Memory B cell (primary cell): ENCODE measurements at regions not wholly inside any gene's neighbourhood (a gene's known extent, or its start where the extent isn't known, plus 50 kb on each side); places are given as distances from the start of the nearest gene placed in this dataset.
"Not testable (repeated sequence)": the region's sequence is repeated elsewhere in the genome, so short reads cannot be mapped to it uniquely, and the experiment has no call there.

Experiments
- ATAC-seq: fragments of 150-1000 bp; cut with Tn5 transposase; 2 replicates; pipeline ENCODE4 v1.10.0; 2021; ENCODE audit warnings: low read depth, mild to moderate bottlenecking, moderate library complexity
- DNase-seq, 2 donors: peaks; one replicate each; pipeline ENCODE4 v3.0.0; 2022; ENCODE audit warnings: low spot score in 2 of 2
- H3K27ac Mint-ChIP-seq: one replicate; pipeline ENCODE4 v1.8.0; 2022; ENCODE audit warnings: mild to moderate bottlenecking, moderate library complexity, mixed read lengths
- H3K27me3 Mint-ChIP-seq: one replicate; pipeline ENCODE4 v1.8.0; 2022; ENCODE audit warnings: mixed read lengths
- H3K36me3 Mint-ChIP-seq: one replicate; pipeline ENCODE4 v1.8.0; 2022; ENCODE audit warnings: mild to moderate bottlenecking, mixed read lengths
- H3K4me1 Mint-ChIP-seq: one replicate; pipeline ENCODE4 v1.8.0; 2022; ENCODE audit warnings: mixed read lengths
- H3K4me3 Mint-ChIP-seq: one replicate; pipeline ENCODE4 v1.8.0; 2022; ENCODE audit warnings: mild to moderate bottlenecking, moderate library complexity, mixed read lengths
- H3K9me3 Mint-ChIP-seq: one replicate; pipeline ENCODE4 v1.8.0; 2022; ENCODE audit warnings: mixed read lengths

DNA sequence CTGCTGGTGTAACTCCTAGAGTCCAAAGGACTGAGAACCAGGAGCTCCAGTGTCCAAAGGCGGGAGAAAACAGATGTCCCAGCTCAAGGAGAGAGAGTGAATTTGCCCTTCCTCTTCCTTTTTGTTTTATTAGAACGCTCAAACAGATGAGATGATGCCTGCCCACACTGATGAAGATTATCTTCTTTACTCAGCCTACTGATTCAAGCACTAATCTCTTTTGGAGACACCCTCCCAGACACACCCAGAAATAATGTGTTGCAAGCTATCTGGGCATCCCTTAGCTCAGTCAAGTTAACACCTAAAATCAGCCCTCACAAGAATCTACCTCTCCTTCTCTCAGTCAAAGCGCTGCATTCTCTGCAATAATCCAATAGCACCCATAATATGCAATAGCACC lies 78.2 kb upstream of the BCL2L14 start:
- no peaks in the 10 kb centered on the region for H3K4me1 Mint-ChIP-seq
- ATAC-seq (no peak), DNase-seq (no peak)
- no peaks in the 10 kb centered on the region for H3K27me3 Mint-ChIP-seq
- no peak overlapping the region for H3K27ac Mint-ChIP-seq
- H3K4me3 Mint-ChIP-seq: no peak overlapping the region
- H3K36me3 Mint-ChIP-seq: peaks cover 3% of the 10 kb centered on the region
- peaks cover 4% of the 10 kb centered on the region for H3K9me3 Mint-ChIP-seq

DNA sequence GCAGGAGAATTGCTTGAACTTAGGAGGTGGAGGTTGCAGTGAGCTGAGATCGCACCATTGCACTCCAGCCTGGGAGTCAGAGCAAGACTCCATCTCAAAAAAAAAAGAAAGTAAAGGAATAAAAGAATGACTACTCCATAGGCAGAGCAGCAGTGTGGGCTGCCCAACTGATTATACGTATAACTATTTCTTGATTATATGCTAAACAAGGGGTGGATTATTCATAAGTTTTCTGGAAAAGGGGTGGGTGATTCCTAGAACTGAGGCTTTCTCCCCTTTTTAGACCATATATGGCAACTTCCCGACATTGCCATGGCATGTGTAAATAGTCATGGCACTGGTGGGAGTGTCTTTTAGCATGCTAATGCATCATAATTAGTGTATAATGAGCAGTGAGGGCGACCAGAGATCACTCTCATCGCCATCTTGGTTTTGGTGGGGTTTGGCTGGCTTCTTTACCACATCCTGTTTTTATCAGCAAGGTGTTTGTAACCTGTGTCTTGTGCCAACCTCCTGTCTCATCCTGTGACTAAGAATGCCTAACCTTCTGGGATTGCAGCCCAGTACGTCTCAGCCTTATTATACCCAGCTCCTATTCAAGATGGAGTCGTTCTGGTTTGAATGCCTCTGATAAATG lies 72.3 kb upstream of the BCL2L14 start:
- not testable (repeated sequence) for DNase-seq, ATAC-seq, H3K4me3 Mint-ChIP-seq, H3K36me3 Mint-ChIP-seq, H3K27ac Mint-ChIP-seq, H3K4me1 Mint-ChIP-seq, H3K27me3 Mint-ChIP-seq, H3K9me3 Mint-ChIP-seq

DNA sequence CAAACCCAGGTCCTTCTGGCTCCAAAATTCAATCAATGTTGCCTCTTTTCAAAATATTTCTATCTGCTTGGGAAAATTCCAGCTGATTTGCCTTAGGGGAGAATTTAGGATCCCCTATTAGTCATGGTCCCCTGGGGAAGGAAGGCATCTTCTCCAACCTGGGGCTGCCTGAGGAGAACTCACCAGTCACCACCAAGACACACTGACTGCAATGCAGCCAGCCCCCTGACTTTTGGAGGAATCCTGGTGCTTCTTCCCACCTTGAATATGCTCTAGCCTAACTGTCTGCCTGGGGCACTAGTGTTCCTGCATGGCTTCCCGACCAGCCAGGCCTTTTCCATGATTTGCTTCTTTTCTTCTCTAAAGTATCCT lies 71.8 kb upstream of the BCL2L14 start:
- DNase-seq (no peak), ATAC-seq (no peak)
- no peak overlapping the region for H3K27ac Mint-ChIP-seq
- no peaks in the 10 kb centered on the region for H3K27me3 Mint-ChIP-seq
- no peaks in the 10 kb centered on the region for H3K9me3 Mint-ChIP-seq
- no peaks in the 10 kb centered on the region for H3K36me3 Mint-ChIP-seq
- no peak overlapping the region for H3K4me3 Mint-ChIP-seq
- H3K4me1 Mint-ChIP-seq: peaks cover 2% of the 10 kb centered on the region

DNA sequence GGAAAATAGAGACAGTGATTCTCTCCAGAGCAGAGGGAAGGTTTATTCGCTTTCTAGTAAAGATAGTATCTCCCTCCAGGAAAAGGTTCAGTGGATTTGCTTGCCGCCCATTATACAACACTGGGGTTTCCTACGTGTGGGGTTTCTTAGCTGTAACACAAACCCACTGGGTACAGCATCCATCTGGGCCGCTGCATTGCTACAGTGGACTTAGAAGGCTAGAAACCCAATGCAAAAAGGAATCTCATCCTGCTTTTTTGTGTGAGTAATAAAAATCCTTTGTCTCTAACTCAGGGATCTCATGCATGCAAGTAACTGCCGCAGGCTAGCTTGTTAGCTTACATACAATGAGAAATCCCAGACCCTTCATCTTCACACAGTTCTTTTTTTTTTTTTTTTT lies 67.1 kb upstream of the BCL2L14 start:
- H3K4me1 Mint-ChIP-seq: peaks cover 17% of the 10 kb centered on the region
- no peak overlapping the region for H3K4me3 Mint-ChIP-seq

DNA sequence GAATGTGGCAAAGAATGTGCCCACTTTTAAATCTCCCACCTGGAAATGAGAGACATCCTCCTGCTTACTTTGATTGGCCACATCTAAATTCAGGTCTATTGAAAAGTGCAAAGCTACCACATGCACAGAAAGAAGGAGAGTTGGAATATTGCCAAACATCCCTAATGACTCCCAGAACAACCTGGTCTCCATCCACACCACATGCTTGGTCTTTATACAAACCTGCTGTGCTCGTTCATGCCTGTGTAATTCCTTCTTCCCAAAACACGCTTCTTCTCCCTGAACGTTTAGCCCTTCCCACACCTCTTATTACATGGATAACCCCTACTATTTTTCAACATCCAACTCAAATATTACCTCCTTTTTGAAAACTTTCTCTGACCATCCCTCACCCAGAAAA lies 66.2 kb upstream of the BCL2L14 start:
- no peak overlapping the region for H3K4me3 Mint-ChIP-seq
- H3K36me3 Mint-ChIP-seq: no peaks in the 10 kb centered on the region
- DNase-seq (no peak), ATAC-seq (no peak)
- peaks cover 24% of the 10 kb centered on the region for H3K4me1 Mint-ChIP-seq
- peaks cover 5% of the 10 kb centered on the region for H3K27me3 Mint-ChIP-seq
- H3K9me3 Mint-ChIP-seq: no peaks in the 10 kb centered on the region
- H3K27ac Mint-ChIP-seq: no peak overlapping the region

More for the DNA sequence above, 67.1 kb upstream of the BCL2L14 start:
- ATAC-seq (no peak), DNase-seq (no peak)
- Mint-ChIP-seq H3K27ac (no peak overlapping the region), H3K36me3 (no peaks in the 10 kb centered on the region), H3K27me3 (peaks cover 5% of the 10 kb centered on the region), H3K9me3 (no peaks in the 10 kb centered on the region)

DNA sequence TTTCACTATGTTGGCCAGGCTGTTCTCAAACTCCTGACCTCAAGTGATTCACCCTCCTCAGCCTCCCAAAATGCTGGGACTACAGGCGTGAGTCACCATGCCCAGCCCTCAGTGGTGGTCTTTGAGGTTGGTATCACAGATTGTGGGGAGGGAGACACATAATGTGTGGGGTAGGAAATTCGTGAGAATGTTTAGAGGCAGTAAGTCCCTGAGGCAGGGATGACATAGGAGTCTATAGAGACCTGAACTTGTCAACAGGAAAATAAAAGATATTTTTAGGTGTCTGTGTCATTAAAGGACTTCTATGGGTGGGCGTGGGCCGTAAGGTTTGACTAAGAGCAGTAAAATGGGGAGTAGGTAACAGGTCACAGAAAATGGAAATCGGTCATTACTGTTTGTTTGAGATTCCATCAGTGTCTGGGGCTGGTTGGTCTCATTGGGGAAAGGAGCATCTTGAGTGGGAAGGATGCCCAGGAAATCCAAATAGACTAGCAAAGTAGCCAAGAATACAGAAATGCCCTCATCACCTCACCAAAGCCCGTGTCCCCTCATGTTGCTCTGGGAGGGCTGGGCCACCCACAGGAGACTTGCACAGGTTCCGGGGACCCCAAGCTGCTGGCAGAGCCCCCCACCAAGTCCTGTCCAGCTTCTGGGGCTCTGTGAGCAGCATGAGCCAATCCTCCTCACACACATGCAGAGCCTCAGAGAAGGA lies 63.6 kb upstream of the BCL2L14 start:
- Mint-ChIP-seq H3K4me3 (no peak overlapping the region), H3K9me3 (no peaks in the 10 kb centered on the region), H3K4me1 (peaks cover 41% of the 10 kb centered on the region), H3K27me3 (peaks cover 5% of the 10 kb centered on the region), H3K36me3 (no peaks in the 10 kb centered on the region), H3K27ac (peak overlapping the region; percentile 56)
- ATAC-seq (no peak), DNase-seq (no peak)

DNA sequence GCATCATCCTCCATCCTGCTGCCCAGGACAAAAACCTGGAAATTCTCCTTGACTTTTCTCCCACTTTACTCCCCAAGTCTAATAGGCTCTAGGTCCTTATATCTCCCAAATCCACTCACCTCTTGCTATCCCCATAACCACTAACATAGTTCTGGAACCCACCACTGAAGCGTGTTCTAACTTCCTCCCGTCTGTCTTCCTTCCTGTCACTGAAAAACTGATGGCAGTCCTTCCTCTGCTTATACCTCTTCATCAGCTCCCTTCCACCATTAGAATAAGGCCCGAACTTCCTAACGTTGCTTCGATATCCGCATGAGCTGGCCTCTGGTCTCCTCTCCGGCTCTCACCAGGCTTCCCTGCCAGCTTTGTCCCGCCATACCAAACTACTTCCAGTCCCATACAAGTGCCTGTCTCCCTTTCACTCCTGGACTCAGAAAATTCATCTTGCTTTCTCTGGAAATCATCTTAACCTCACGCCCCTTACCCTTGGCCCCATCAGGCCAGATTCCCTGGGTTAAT lies 63.0 kb upstream of the BCL2L14 start:
- peaks cover 47% of the 10 kb centered on the region for H3K4me1 Mint-ChIP-seq
- no peak for ATAC-seq
- H3K27ac Mint-ChIP-seq: peak overlapping the region; percentile 56
- H3K4me3 Mint-ChIP-seq: peak overlapping the region; percentile 37
- no peaks in the 10 kb centered on the region for H3K36me3 Mint-ChIP-seq
- H3K27me3 Mint-ChIP-seq: peaks cover 5% of the 10 kb centered on the region
- H3K9me3 Mint-ChIP-seq: no peaks in the 10 kb centered on the region
- DNase-seq: no peak

DNA sequence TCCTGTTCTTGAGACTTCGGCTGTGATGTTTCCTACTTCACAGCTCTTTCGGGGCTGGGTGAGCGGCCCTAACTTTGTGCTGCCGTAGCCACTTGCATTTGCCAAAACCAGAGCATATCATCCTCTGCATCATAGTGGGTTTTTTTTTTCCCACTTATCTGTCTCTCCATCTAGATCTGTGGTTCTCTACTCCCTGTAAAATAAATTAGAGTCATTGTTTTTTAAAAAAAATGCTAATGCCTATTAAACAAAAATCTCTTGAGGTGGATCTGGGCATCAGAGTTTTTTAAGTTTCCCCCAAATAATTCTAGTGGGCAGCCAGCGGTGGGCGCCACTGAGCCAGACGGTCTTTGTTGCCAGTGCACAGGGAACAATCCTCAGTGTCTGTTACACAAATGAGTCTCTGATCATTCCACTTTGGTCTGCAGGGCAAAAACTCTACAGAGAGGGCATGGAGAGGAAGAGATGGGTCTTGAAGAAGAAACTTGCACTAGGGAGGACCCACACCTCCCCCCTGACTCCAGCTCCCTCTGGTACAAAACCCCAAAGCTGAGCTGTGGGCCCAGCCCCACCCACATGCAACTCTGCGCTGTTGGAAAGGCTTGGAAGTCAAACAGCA lies 62.4 kb upstream of the BCL2L14 start:
- Mint-ChIP-seq H3K9me3 (no peaks in the 10 kb centered on the region), H3K27ac (peak overlapping the region; percentile 56), H3K36me3 (no peaks in the 10 kb centered on the region), H3K4me3 (no peak overlapping the region), H3K27me3 (peaks cover 5% of the 10 kb centered on the region), H3K4me1 (peaks cover 47% of the 10 kb centered on the region)
- ATAC-seq (no peak), DNase-seq (no peak)

DNA sequence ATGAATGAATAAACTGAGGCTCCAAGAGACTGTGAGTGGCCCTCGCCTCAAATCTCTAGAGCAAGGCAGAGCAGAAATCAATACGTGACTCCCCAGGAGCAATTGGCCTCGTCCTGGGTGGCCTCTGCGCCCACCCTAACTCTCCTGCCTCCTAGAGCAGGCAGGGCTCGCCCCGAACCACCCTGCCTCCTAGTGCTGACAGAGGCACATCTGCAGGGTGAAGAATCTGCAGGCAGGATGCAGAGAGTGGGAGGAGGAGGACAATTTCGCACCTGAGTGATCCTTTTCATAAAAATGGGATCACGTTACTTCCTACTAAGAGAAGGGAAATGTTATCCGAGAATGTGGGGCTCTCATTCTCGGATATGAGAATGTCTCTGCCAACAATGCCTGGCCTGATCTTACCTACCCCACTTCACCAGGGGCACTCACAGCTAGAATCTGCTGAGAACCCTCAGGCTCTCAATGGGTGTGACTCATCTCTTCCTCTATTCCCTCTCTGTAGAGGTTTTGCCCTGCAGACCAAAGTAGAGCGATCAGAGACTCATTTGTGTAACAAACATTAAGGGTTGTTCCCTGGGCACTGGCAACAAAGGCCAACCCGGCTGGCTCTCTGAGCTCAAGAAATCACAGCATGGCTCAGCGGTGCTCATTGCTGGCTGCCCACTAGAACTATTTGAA lies 61.7 kb upstream of the BCL2L14 start:
- Mint-ChIP-seq H3K36me3 (no peaks in the 10 kb centered on the region), H3K4me1 (peaks cover 47% of the 10 kb centered on the region), H3K4me3 (peak overlapping the region; percentile 42), H3K9me3 (no peaks in the 10 kb centered on the region), H3K27ac (peak overlapping the region; percentile 79), H3K27me3 (peaks cover 5% of the 10 kb centered on the region)
- ATAC-seq (no peak), DNase-seq (no peak)

DNA sequence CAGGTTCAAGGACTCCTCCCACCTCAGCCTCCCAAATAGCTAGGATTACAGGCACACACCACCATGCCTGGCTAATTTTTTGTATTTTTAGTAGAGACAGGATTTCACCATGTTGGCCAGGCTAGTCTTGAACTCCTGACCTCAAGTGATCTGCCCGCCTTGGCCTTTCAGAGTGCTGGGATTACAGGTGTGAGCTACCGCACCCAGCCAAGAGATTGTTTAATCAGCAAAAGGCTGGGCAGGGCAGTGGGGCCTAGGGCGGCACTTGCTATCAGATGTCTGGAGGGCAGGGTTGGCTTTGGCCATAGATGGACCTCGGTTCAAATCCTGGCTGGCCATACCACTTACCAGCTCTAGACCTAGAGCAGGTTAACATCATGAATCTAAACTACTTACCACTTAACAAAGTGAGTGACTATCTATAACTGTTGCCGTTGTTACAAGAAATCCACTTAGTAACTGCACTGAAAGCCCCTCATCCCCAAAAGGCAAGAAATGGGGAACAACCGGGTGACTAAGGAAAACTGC lies 60.9 kb upstream of the BCL2L14 start:
- not testable (repeated sequence) for DNase-seq, ATAC-seq, H3K36me3 Mint-ChIP-seq, H3K27me3 Mint-ChIP-seq, H3K9me3 Mint-ChIP-seq
- H3K27ac Mint-ChIP-seq: peak overlapping the region; percentile 79
- H3K4me1 Mint-ChIP-seq: peaks cover 47% of the 10 kb centered on the region
- H3K4me3 Mint-ChIP-seq: peak overlapping the region; percentile 85

DNA sequence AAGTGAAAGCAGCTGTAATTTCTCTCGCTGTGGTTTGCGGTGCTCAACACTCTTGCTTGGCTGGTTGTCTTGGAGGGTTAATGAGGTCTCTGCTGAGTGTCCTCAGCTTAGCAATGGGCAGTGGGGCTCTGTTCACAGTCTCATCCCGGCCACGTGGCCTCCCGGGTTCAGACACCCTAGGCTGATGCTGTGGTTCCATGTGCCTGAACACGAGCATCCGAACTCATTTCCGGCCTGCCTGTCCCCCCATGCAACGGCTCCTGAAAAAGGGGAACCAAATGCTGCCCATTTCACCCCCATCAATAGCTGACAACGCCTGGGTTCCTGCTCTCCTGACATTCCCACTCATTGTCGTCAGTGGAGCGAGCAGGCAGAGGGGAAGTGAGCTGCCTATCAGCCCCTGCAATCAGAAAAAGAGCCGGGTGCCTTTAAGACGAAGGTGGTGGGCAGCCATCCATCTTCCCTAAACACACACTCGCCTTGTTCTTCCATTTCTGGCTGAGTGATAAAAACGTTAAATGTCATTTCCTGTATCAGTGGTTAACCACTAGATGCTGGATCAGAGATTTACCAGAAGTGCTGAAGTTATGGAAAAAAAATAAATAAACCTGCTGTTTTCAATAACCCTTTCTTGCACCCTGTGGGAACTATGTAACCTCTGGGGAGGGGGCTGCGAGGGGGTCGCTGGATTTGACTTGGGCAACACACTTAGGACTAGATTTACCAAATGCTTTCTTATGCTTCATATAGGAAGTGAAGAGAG lies 60.3 kb upstream of the BCL2L14 start:
- DNase-seq: peak; percentile 22 to 36
- Mint-ChIP-seq H3K27me3 (peaks cover 4% of the 10 kb centered on the region), H3K4me1 (peaks cover 47% of the 10 kb centered on the region)

DNA sequence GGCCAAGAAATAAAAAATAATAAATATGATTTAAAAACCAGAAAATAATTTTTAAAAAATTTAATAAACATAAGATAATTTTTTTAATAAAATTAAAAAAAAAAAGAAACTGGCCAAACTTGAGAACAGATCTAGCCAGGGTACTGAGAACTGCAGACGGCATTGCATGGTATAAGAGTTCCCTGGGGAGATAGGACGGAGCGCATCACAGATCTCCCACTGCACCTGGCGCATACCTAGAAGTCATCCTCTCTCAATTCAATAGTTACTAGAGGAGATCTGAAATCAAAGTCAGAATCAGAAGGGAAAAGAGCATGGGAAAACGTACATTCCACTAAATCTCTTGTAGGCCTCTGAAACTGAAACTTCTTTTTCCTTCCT lies 58.9 kb upstream of the BCL2L14 start:
- Mint-ChIP-seq H3K36me3 (no peaks in the 10 kb centered on the region), H3K4me3 (peak overlapping the region; percentile 31), H3K27ac (no peak overlapping the region), H3K9me3 (no peaks in the 10 kb centered on the region), H3K27me3 (peaks cover 2% of the 10 kb centered on the region), H3K4me1 (peaks cover 44% of the 10 kb centered on the region)
- ATAC-seq: peak; percentile 60
- no peak for DNase-seq

More for the DNA sequence above, 60.3 kb upstream of the BCL2L14 start:
- Mint-ChIP-seq H3K4me3 (peak overlapping the region; percentile 85), H3K27ac (peak overlapping the region; percentile 79), H3K36me3 (no peaks in the 10 kb centered on the region), H3K9me3 (no peaks in the 10 kb centered on the region)
- ATAC-seq: peak; percentile 55

DNA sequence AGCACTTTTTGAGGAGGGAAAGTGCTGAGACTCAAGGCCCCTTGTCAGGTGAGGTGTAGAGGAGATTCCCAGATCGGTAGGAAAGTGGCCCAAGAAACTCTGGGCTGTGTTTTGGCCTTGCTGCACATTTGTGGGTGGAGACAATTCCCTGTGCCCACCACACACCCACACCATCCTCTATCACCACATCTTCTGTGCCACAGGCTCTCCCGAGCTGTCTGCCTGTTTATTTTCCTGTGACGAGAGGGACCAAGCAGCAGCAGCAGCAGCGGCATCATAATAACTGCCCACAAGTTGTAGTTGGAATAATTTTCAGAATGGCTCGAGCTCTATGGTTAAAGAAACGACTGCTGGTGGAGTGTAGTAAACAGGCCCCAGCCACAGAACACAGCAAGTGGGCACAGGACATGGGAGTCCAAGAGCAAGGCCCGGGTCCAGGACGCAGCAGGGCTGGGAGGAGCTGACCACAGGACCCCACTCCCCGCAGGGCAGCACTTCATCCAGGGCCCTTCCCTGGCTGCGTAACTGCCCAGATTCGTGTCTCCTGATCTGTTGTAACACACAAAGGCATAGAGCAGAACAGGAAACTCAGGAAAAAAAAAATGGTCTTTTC lies 55.6 kb upstream of the BCL2L14 start:
- Mint-ChIP-seq H3K27ac (no peak overlapping the region), H3K4me3 (no peak overlapping the region), H3K27me3 (no peaks in the 10 kb centered on the region), H3K36me3 (no peaks in the 10 kb centered on the region), H3K9me3 (no peaks in the 10 kb centered on the region), H3K4me1 (peaks cover 22% of the 10 kb centered on the region)
- DNase-seq: no peak
- no peak for ATAC-seq
